ENCODE measurements at regions not wholly inside any gene's neighbourhood (a gene's known extent, or its start where the extent isn't known, plus 50 kb on each side); places are given as distances from the start of the nearest gene placed in this dataset.

- ChIA-PET CTCF (no interaction called here), POLR2A (no interaction called here)
- H3K27me3 Mint-ChIP-seq, result peaks cover 4% of the 10 kb centered on the region
- H3K4me1 Mint-ChIP-seq (ENCODE audit: low read depth), result no peaks in the 10 kb centered on the region
- TF ChIP-seq CTCF (IDR thresholded peaks at IDR 0.05), result no peak
- no peak overlapping the region for H3K27ac Mint-ChIP-seq
- no peaks in the 10 kb centered on the region for H3K9me3 Mint-ChIP-seq
- H3K4me3 Mint-ChIP-seq, result no peak overlapping the region
- ATAC-seq (no peak), DNase-seq (no peak)
- intact Hi-C loops (cut with micrococcal nuclease), result no loop called here
- no peaks in the 10 kb centered on the region for H3K36me3 Mint-ChIP-seq (ENCODE audit: low read depth)
Measured at GRCh38 chr2:226564667-226565066, 235.0 kb downstream of the IRS1 start.

- H3K36me3 Mint-ChIP-seq (ENCODE audit: low read depth), result no peaks in the 10 kb centered on the region
- CTCF ChIA-PET, result no interaction called here
Measured at GRCh38 chr2:226561962-226562361, 237.7 kb downstream of the IRS1 start.

GRCh38 chr2:226560325-226560724, 239.3 kb downstream of the IRS1 start:
- CTCF ChIA-PET, result no interaction called here
- no peak for TF ChIP-seq CTCF (IDR thresholded peaks at IDR 0.05)
- ATAC-seq, result no peak
- Mint-ChIP-seq H3K4me3 (no peak overlapping the region), H3K36me3 (ENCODE audit: low read depth) (no peaks in the 10 kb centered on the region), H3K4me1 (ENCODE audit: low read depth) (no peaks in the 10 kb centered on the region), H3K27ac (no peak overlapping the region), H3K9me3 (no peaks in the 10 kb centered on the region), H3K27me3 (peaks cover 15% of the 10 kb centered on the region)
- DNase-seq, result no peak
- POLR2A ChIA-PET, result interaction anchor here (0.6 kb wide), 1 partner anchor 36 kb away, joined by 3 read pairs; no protein-coding TSS in a partner anchor
- intact Hi-C loops (cut with micrococcal nuclease), result no loop called here

More at GRCh38 chr2:226561962-226562361, 237.7 kb downstream of the IRS1 start:
- DNase-seq (no peak), ATAC-seq (no peak)
- intact Hi-C loops (cut with micrococcal nuclease), result no loop called here
- no peak overlapping the region for H3K4me3 Mint-ChIP-seq
- TF ChIP-seq CTCF (IDR thresholded peaks at IDR 0.05), result no peak
- no peak overlapping the region for H3K27ac Mint-ChIP-seq
- H3K9me3 Mint-ChIP-seq, result no peaks in the 10 kb centered on the region
- H3K4me1 Mint-ChIP-seq (ENCODE audit: low read depth), result no peaks in the 10 kb centered on the region
- peaks cover 11% of the 10 kb centered on the region for H3K27me3 Mint-ChIP-seq
- POLR2A ChIA-PET, result no interaction called here

- Mint-ChIP-seq H3K9me3 (no peaks in the 10 kb centered on the region), H3K4me1 (ENCODE audit: low read depth) (no peaks in the 10 kb centered on the region), H3K27me3 (peaks cover 15% of the 10 kb centered on the region), H3K4me3 (no peak overlapping the region), H3K27ac (no peak overlapping the region), H3K36me3 (ENCODE audit: low read depth) (no peaks in the 10 kb centered on the region)
- POLR2A ChIA-PET, result no interaction called here
- no peak for TF ChIP-seq CTCF (IDR thresholded peaks at IDR 0.05)
- ATAC-seq (no peak), DNase-seq (no peak)
- CTCF ChIA-PET, result no interaction called here
- intact Hi-C loops (cut with micrococcal nuclease), result no loop called here
Measured at GRCh38 chr2:226559536-226559935, 240.1 kb downstream of the IRS1 start.

- H3K4me1 Mint-ChIP-seq (ENCODE audit: low read depth), result no peaks in the 10 kb centered on the region
- H3K27me3 Mint-ChIP-seq, result peaks cover 15% of the 10 kb centered on the region
- DNase-seq (no peak), ATAC-seq (no peak)
- H3K4me3 Mint-ChIP-seq, result no peak overlapping the region
- no peak overlapping the region for H3K27ac Mint-ChIP-seq
- ChIA-PET POLR2A (no interaction called here), CTCF (no interaction called here)
- no peaks in the 10 kb centered on the region for H3K36me3 Mint-ChIP-seq (ENCODE audit: low read depth)
- no peaks in the 10 kb centered on the region for H3K9me3 Mint-ChIP-seq
- intact Hi-C loops (cut with micrococcal nuclease), result no loop called here
- TF ChIP-seq CTCF (IDR thresholded peaks at IDR 0.05), result no peak
Measured at GRCh38 chr2:226558418-226558817, 241.2 kb downstream of the IRS1 start.
